Gastroesophageal sphincter (tissue), 3 donors: ENCODE measurements at regions not wholly inside any gene's neighbourhood (a gene's known extent, or its start where the extent isn't known, plus 50 kb on each side); places are given as distances from the start of the nearest gene placed in this dataset.

Experiments used
- CTCF ChIP-seq, 4 experiments: fragments of 200-600 bp in 2 of 4; fragments of 450-650 bp in 2 of 4; sonication (generic) in 1 of 4; IDR thresholded peaks; one replicate each; pipeline ENCODE4 v1.5.1; 2017 to 2019; ENCODE audit warnings: antibody characterized with exemption in 4 of 4, mild to moderate bottlenecking in 2 of 4, moderate library complexity in 2 of 4
- POLR2A ChIP-seq, 2 donors: fragments of 450-650 bp; IDR thresholded peaks; one replicate each; pipeline ENCODE4 v1.6.1; 2017; ENCODE audit warnings: antibody characterized with exemption in 2 of 2, mild to moderate bottlenecking in 2 of 2, moderate library complexity in 1 of 2

DNA sequence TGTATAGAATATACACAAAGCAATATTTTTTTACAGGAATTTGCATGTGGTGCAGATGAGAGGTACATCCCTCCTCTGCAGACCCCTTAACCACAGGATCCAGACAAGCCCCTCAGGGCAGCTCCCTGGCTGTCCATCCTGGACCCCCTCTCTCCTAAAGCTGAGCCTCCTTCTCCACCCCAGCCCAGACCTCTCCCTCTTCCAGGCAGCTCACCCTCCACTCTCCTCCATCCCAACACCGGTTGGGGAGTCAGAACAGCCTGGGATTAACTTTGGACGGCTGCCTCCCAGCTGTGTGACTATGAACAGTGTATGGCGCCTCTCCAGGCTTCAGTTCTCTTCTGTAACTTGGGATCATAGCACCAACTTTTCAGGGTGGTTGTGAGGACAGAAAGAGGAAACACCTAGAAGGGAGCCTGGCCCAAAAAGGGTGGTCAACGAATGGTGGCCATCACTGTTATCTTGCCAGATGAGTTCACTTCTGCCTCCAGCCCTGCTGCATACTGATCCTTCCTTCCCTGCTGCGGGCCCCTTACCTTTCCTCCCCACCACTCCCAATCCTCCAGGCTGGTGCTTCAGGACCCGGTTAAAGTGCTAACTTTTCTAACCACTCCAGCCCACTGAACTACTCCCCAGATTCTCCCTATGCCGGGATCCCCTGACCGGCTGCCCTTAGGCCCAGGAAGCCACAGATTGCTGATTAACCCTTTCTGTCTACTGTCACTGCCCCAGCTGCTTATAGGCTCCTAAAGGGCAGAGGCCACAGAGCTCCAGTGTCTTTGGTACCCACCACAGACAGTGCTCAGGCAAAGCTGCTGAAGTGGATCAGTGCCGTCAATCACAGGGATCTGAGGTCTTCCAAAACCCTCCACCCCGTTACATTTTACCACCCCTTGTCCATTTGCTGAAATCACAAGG lies 55.9 kb downstream of the GPR6 start:
- TF ChIP-seq POLR2A (IDR thresholded peaks at IDR 0.05) (no peak), CTCF (IDR thresholded peaks at IDR 0.05) (no peak)
